ENCODE measurements at regions not wholly inside any gene's neighbourhood (a gene's known extent, or its start where the extent isn't known, plus 50 kb on each side); places are given as distances from the start of the nearest gene placed in this dataset.

GRCh38 chr6:91486200-91486599 is 899.3 kb upstream of the MAP3K7 start:
- no peak for TF ChIP-seq CTCF (conservative IDR thresholded peaks at IDR 0.05)
- no peak for TF ChIP-seq EZH2 (IDR thresholded peaks at IDR 0.05; ENCODE audit: low read depth)
